ENCODE measurements at regions not wholly inside any gene's neighbourhood (a gene's known extent, or its start where the extent isn't known, plus 50 kb on each side); places are given as distances from the start of the nearest gene placed in this dataset.
"Not testable (repeated sequence)": the region's sequence is repeated elsewhere in the genome, so short reads cannot be mapped to it uniquely, and the experiment has no call there.

- no peak for DNase-seq
Observed at GRCh38 chr9:28134446-28134976, 561.2 kb upstream of the C9orf72 start.

GRCh38 chr9:28135549-28135948 is 562.3 kb upstream of the C9orf72 start:
- DNase-seq, result no peak

GRCh38 chr9:28136113-28136512 is 562.8 kb upstream of the C9orf72 start:
- DNase-seq, result no peak

- not testable (repeated sequence) for DNase-seq
Observed at GRCh38 chr9:28147430-28147829, 574.1 kb upstream of the C9orf72 start.

- not testable (repeated sequence) for DNase-seq
Observed at GRCh38 chr9:28147923-28148597, 574.8 kb upstream of the C9orf72 start.

GRCh38 chr9:28149361-28150050 is 576.2 kb upstream of the C9orf72 start:
- DNase-seq, result not testable (repeated sequence)

- no peak for DNase-seq
Observed at GRCh38 chr9:28155067-28155466, 581.8 kb upstream of the C9orf72 start.

GRCh38 chr9:28155671-28156070 is 582.4 kb upstream of the C9orf72 start:
- no peak for DNase-seq

GRCh38 chr9:28158451-28158850 is 585.2 kb upstream of the C9orf72 start:
- DNase-seq, result no peak

GRCh38 chr9:28163619-28164018 is 590.3 kb upstream of the C9orf72 start:
- DNase-seq, result no peak

GRCh38 chr9:28166179-28166578 is 592.9 kb upstream of the C9orf72 start:
- DNase-seq, result no peak

- no peak for DNase-seq
Observed at GRCh38 chr9:28177142-28177541, 603.9 kb upstream of the C9orf72 start.

GRCh38 chr9:28177925-28178324 is 604.6 kb upstream of the C9orf72 start:
- no peak for DNase-seq

- no peak for DNase-seq
Observed at GRCh38 chr9:28179893-28180292, 606.6 kb upstream of the C9orf72 start.

GRCh38 chr9:28190981-28191380 is 617.7 kb upstream of the C9orf72 start:
- DNase-seq, result no peak

GRCh38 chr9:28197653-28198052 is 624.4 kb upstream of the C9orf72 start:
- DNase-seq, result no peak

- DNase-seq, result no peak
Observed at GRCh38 chr9:28203036-28203435, 629.8 kb upstream of the C9orf72 start.

GRCh38 chr9:28206280-28206679 is 633.0 kb upstream of the C9orf72 start:
- no peak for DNase-seq

GRCh38 chr9:28207657-28208056 is 634.4 kb upstream of the C9orf72 start:
- DNase-seq, result no peak

- no peak for DNase-seq
Observed at GRCh38 chr9:28209130-28209529, 635.8 kb upstream of the C9orf72 start.

- DNase-seq, result no peak
Observed at GRCh38 chr9:28212979-28213378, 639.7 kb upstream of the C9orf72 start.

- DNase-seq, result no peak
Observed at GRCh38 chr9:28215536-28216299, 642.4 kb upstream of the C9orf72 start.

GRCh38 chr9:28232686-28233085 is 659.4 kb upstream of the C9orf72 start:
- no peak for DNase-seq
